HG03442 (cell line): ENCODE measurements at regions not wholly inside any gene's neighbourhood (a gene's known extent, or its start where the extent isn't known, plus 50 kb on each side); places are given as distances from the start of the nearest gene placed in this dataset.
"Not testable (repeated sequence)": the region's sequence is repeated elsewhere in the genome, so short reads cannot be mapped to it uniquely, and the experiment has no call there.

ENCODE experiments used
- ATAC-seq: cut with Tn5 transposase; IDR thresholded peaks from one replicate; pipeline ENCODE4 v1.9.1; 2021; ENCODE audit warnings: mild to moderate bottlenecking, moderate library complexity; ENCODE audit not compliant: unreplicated experiment

- ATAC-seq: no peak
Observed at GRCh38 chr13:87302034-87302433, 369.1 kb upstream of the SLITRK5 start.

- no peak for ATAC-seq
Observed at GRCh38 chr13:87302931-87303330, 368.2 kb upstream of the SLITRK5 start.

DNA sequence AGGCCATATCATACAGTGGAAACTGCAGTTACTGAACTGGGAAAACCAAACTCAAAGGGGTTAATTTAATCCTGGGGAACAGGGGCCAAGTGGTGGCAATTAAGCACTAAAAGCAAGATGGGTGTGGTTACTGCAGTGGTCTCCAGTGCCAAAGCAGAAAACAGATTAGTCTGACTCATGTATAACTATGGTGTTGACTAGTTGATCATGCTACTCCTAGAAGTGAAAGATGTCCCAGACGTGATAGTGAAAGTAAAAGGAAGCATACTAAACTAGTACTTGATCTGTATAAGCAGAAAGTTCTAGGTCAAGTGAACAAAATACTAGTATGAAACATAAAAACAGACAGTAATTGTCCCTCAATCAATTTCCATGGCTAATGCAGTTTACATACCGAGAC, 360.0 kb upstream of the SLITRK5 start:
- ATAC-seq: no peak

DNA sequence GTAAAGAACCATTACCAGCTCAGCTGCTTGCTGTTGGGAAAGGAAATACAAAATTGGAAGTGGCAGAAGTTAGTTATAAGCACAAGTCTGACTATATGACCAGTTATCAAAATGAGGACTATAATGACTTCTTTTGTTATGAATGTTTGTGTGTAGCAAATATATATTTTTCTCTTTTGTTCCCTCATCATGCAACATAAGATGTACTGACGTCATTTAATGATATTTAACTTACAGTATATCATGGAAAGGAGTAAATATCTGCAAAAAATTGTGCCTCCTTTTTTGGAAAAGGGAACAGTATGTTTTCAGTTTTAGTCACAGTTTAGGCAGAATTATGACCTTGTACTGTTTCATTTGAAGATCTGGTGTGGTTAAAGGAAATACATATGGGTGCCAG, 356.3 kb upstream of the SLITRK5 start:
- ATAC-seq: no peak

DNA sequence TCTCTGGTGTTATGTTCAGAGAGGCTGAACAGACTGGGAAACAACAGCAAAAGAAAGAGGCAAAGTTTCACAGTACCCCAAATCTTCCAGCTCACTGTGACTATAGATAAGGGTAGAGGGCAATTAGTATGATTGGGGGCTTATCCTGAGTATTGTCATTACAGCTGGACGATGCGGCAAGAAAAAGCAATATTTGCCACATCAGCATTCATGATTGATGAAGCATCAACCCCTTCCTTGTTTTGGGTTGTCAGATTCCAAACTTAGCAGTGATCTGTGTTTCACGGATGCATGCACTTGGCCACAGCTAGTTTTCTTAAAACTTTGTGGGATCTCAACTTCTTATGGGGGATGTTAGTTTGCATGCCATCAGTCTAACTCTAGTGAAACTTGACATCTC, 348.8 kb upstream of the SLITRK5 start:
- no peak for ATAC-seq

DNA sequence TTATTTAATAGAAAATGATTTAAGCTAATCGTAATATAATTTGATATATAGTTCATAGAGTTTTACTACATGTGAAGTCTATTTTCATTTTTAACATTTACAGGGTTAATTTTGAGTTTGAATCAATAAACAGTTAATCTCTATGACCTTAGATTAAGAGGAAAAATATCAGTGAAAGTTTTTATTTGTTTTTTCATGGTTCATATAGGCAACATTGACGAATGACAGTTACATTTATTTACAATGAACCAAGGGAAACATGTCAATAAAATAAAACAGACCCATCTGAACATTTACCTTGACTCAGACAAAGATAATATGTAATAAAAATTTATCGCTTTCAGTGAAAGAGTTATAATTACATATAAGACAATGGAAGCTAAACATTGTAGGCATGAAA, 346.6 kb upstream of the SLITRK5 start:
- ATAC-seq: no peak

GRCh38 chr13:87331178-87331577, 340.0 kb upstream of the SLITRK5 start:
- no peak for ATAC-seq

GRCh38 chr13:87333599-87333998, 337.6 kb upstream of the SLITRK5 start:
- ATAC-seq: no peak

GRCh38 chr13:87334176-87334575, 337.0 kb upstream of the SLITRK5 start:
- no peak for ATAC-seq

- not testable (repeated sequence) for ATAC-seq
Observed at GRCh38 chr13:87336346-87336889, 334.8 kb upstream of the SLITRK5 start.

GRCh38 chr13:87344176-87344575, 327.0 kb upstream of the SLITRK5 start:
- no peak for ATAC-seq

- ATAC-seq: no peak
Observed at GRCh38 chr13:87355451-87355850, 315.7 kb upstream of the SLITRK5 start.

GRCh38 chr13:87356314-87356713, 314.9 kb upstream of the SLITRK5 start:
- no peak for ATAC-seq

- no peak for ATAC-seq
Observed at GRCh38 chr13:87358319-87358718, 312.9 kb upstream of the SLITRK5 start.

DNA sequence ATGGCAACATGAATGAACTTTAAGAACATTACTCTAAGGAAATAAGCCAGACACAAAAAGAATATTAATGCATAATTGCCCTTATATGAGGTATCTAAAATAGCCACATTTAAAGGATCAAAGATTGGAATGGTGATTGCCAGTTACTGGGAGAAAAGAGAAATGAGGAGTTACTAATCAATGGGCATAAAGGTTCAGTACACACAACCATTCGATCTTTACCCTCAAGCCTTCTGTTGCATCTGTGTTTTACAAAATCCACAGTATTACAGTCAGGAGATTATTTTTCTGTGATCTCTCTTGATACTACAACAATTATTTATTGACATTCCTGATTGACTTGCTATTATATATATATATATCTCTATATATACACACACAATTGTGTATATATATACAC, 310.0 kb upstream of the SLITRK5 start:
- ATAC-seq: no peak

GRCh38 chr13:87368639-87369038, 302.5 kb upstream of the SLITRK5 start:
- ATAC-seq: no peak

DNA sequence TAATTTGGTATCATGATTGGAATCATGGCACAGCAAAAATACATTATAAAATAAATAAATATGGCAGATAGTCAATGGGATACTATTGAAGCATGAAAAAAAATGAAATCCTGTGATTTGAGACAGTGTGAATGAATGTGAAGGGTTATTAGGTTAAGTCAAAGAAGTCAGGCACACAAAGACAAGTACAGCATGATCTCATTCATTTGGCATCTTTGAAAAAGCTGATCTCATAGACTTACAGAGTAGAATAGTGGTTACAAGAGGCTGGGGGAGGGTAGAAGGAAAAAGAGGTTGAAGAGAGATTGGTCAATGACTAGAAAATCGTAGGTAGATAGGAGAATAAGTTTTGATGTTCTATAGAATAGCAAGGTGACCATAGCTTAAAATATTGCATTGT, 295.1 kb upstream of the SLITRK5 start:
- no peak for ATAC-seq

DNA sequence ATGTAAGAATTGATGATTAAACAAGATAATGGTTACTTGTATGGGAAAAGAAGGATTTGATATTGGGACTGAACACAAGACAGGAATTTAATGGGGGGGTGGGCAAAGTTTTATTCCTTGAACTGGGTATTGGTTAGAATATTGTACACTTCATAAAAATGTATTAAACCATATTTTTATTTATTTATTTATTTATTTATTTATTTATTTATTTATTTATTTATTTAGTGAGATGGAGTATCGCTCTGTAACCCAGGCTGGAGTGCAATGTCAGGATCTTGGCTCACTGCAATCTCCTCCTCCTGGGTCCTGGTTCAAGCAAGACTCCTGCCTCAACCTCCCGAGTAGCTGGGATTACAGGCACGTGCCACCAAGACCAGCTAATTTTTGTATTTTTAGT, 287.1 kb upstream of the SLITRK5 start:
- ATAC-seq: no peak

DNA sequence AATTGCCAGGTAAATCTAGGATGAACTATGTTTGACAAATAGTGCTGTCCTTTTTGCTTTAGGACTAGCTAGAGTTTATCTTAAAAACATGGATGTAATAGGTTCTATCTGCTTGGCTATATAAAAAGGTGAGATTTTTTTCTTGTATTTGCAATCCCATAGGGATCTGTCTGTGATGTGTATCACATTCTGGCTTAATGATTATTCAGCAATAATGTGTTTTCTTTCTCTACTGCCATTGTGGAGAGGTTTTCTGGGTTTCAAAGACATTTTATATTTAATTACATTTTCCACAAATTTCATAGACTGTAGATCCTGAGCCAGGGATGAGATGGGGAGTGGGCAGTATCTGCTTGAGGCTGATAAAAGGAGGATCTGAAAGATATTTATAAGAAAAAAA, 277.8 kb upstream of the SLITRK5 start:
- ATAC-seq: no peak

GRCh38 chr13:87398047-87398446, 273.1 kb upstream of the SLITRK5 start:
- ATAC-seq: no peak

GRCh38 chr13:87403748-87404432, 267.3 kb upstream of the SLITRK5 start:
- no peak for ATAC-seq

DNA sequence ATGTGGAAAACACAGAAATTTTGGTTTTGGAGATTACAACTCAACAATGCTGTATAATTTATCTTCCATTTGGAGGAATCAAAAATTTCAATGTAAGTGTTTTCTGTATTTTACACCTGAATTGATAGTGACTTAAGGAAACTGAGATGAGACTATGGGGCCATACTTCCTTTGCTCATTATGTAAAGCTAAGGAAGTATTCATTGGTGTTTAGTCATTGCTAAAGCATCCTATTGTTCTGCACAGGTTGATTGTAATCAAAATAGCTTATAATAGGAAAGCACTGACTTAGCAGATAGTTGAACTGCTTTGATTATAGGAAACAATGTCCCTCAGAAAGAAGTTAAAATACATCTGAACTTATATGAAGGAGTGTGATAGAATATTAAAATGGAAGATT, 244.4 kb upstream of the SLITRK5 start:
- no peak for ATAC-seq

- no peak for ATAC-seq
Observed at GRCh38 chr13:87444135-87444534, 227.0 kb upstream of the SLITRK5 start.
